H9 (cell line): ENCODE measurements at regions not wholly inside any gene's neighbourhood (a gene's known extent, or its start where the extent isn't known, plus 50 kb on each side); places are given as distances from the start of the nearest gene placed in this dataset.

Source experiments
- DNase-seq: peaks from one replicate; pipeline ENCODE4 v3.0.0-alpha.2; 2017
- H2AFZ ChIP-seq: one replicate; pipeline ENCODE4 v1.6.1; 2013; ENCODE audit warnings: mild to moderate bottlenecking, low read length, control low read depth, moderate library complexity
- H2AK5ac ChIP-seq: 2 replicates; pipeline ENCODE4 v1.6.1; 2013; ENCODE audit warnings: low read length, control low read depth, mixed read lengths; ENCODE audit not compliant: insufficient read length
- H2BK120ac ChIP-seq: one replicate; pipeline ENCODE4 v1.6.1; 2013; ENCODE audit warnings: low read depth, mild to moderate bottlenecking, low read length, control low read depth, inconsistent platforms; ENCODE audit not compliant: poor library complexity, severe bottlenecking
- H2BK12ac ChIP-seq: 2 replicates; pipeline ENCODE4 v1.6.1; 2013; ENCODE audit warnings: low read length, control low read depth, mixed read lengths, low read depth; ENCODE audit not compliant: insufficient read length
- H2BK15ac ChIP-seq: 2 replicates; pipeline ENCODE4 v1.6.1; 2013; ENCODE audit warnings: low read depth, low read length, control low read depth
- H2BK20ac ChIP-seq: one replicate; pipeline ENCODE4 v1.6.1; 2013; ENCODE audit warnings: low read depth, mild to moderate bottlenecking, low read length, control low read depth, inconsistent platforms; ENCODE audit not compliant: poor library complexity, severe bottlenecking
- H2BK5ac ChIP-seq: 2 replicates; pipeline ENCODE4 v1.6.1; 2013; ENCODE audit warnings: low read length, control low read depth, mixed read lengths; ENCODE audit not compliant: insufficient read length
- H3K14ac ChIP-seq: 2 replicates; pipeline ENCODE4 v1.6.1; 2013; ENCODE audit warnings: low read length, control low read depth; ENCODE audit not compliant: insufficient read depth
- H3K18ac ChIP-seq: 2 replicates; pipeline ENCODE4 v1.6.1; 2013; ENCODE audit warnings: low read depth, mild to moderate bottlenecking, mixed read lengths, low read length, control low read depth; ENCODE audit not compliant: insufficient read length
- H3K23ac ChIP-seq: 2 replicates; pipeline ENCODE4 v1.6.1; 2013; ENCODE audit warnings: low read length, control low read depth, mixed read lengths, low read depth; ENCODE audit not compliant: insufficient read length
- H3K23me2 ChIP-seq: 2 replicates; pipeline ENCODE4 v1.6.1; 2013; ENCODE audit warnings: low read depth, mild to moderate bottlenecking, mixed read lengths, low read length, control low read depth; ENCODE audit not compliant: insufficient read length, poor library complexity, severe bottlenecking
- H3K27ac ChIP-seq: 2 replicates; pipeline ENCODE4 v1.5.1; 2013; ENCODE audit warnings: low read length, control low read depth, mixed read lengths, low read depth; ENCODE audit not compliant: insufficient read length
- H3K27me3 ChIP-seq: 2 replicates; pipeline ENCODE4 v1.6.1; 2013; ENCODE audit warnings: low read length, control low read depth, inconsistent platforms; ENCODE audit not compliant: insufficient read depth
- H3K4ac ChIP-seq: 2 replicates; pipeline ENCODE4 v1.6.1; 2013; ENCODE audit warnings: low read depth, mild to moderate bottlenecking, control low read depth, inconsistent platforms, low read length, moderate library complexity
- H3K4me1 ChIP-seq: 2 replicates; pipeline ENCODE4 v1.6.1; 2013; ENCODE audit warnings: low read length, control low read depth, inconsistent platforms; ENCODE audit not compliant: insufficient read depth
- H3K4me2 ChIP-seq: 2 replicates; pipeline ENCODE4 v1.6.1; 2013; ENCODE audit warnings: low read length, control low read depth, mixed read lengths; ENCODE audit not compliant: insufficient read length, insufficient read depth
- H3K56ac ChIP-seq: 2 replicates; pipeline ENCODE4 v1.6.1; 2013; ENCODE audit warnings: low read depth, mild to moderate bottlenecking, mixed read lengths, low read length, control low read depth; ENCODE audit not compliant: insufficient read length
- H3K79me1 ChIP-seq: 2 replicates; pipeline ENCODE4 v1.6.1; 2013; ENCODE audit warnings: low read depth, mild to moderate bottlenecking, moderate library complexity, low read length, control low read depth, inconsistent platforms; ENCODE audit not compliant: insufficient read depth, poor library complexity, severe bottlenecking
- H3K79me2 ChIP-seq: 2 replicates; pipeline ENCODE4 v1.6.1; 2013; ENCODE audit warnings: low read length, control low read depth, inconsistent platforms; ENCODE audit not compliant: insufficient read depth
- H3K9ac ChIP-seq: 2 replicates; pipeline ENCODE4 v1.6.1; 2013; ENCODE audit warnings: low read length, control low read depth, mixed read lengths; ENCODE audit not compliant: insufficient read length; ENCODE audit errors: extremely low read depth
- H3K9me3 ChIP-seq: one replicate; pipeline ENCODE4 v1.6.1; 2013; ENCODE audit warnings: low read depth, low read length, inconsistent platforms; ENCODE audit not compliant: control insufficient read depth
- H3T11ph ChIP-seq: one replicate; pipeline ENCODE4 v1.6.1; 2013; ENCODE audit warnings: mild to moderate bottlenecking, low read length, control low read depth, inconsistent platforms
- H4K20me1 ChIP-seq: one replicate; pipeline ENCODE4 v1.6.1; 2013; ENCODE audit not compliant: control insufficient read depth, insufficient read length, insufficient read depth
- H4K5ac ChIP-seq: 2 replicates; pipeline ENCODE4 v1.6.1; 2013; ENCODE audit warnings: low read depth, mild to moderate bottlenecking, mixed read lengths, low read length, control low read depth; ENCODE audit not compliant: insufficient read length
- H4K8ac ChIP-seq: replicated peaks from 2 replicates; pipeline ENCODE4 v1.6.1; 2013; ENCODE audit warnings: low read length, control low read depth, mixed read lengths, low read depth; ENCODE audit not compliant: insufficient read length
- H4K91ac ChIP-seq: 2 replicates; pipeline ENCODE4 v1.6.1; 2013; ENCODE audit warnings: low read depth, mild to moderate bottlenecking, moderate library complexity, mixed read lengths, low read length, control low read depth; ENCODE audit not compliant: insufficient read length
- H3K27ac Mint-ChIP-seq, 3 experiments: 2 replicates in 2 of 3; 3 replicates in 1 of 3; pipeline ENCODE4 v1.8.0; 2020 to 2021; ENCODE audit warnings: mixed read lengths in 3 of 3, mild to moderate bottlenecking in 1 of 3, moderate library complexity in 1 of 3
- H3K27me3 Mint-ChIP-seq: 2 replicates; pipeline ENCODE4 v1.8.0; 2021; ENCODE audit warnings: low read depth, mild to moderate bottlenecking, moderate library complexity, mixed read lengths
- H3K36me3 Mint-ChIP-seq, 3 experiments: 2 replicates in 2 of 3; 3 replicates in 1 of 3; pipeline ENCODE4 v1.8.0; 2020 to 2021; ENCODE audit warnings: low read depth in 3 of 3, mixed read lengths in 3 of 3; ENCODE audit not compliant: insufficient read depth in 1 of 3
- H3K4me1 Mint-ChIP-seq, 2 experiments: 2 replicates each; pipeline ENCODE4 v1.8.0; 2020; ENCODE audit warnings: mixed read lengths in 2 of 2
- H3K4me3 Mint-ChIP-seq, 2 experiments: 2 replicates in 1 of 2; 3 replicates in 1 of 2; pipeline ENCODE4 v1.8.0; 2020 to 2021; ENCODE audit warnings: mild to moderate bottlenecking in 2 of 2, mixed read lengths in 2 of 2, moderate library complexity in 1 of 2
- H3K9me3 Mint-ChIP-seq, 2 experiments: 2 replicates in 1 of 2; 3 replicates in 1 of 2; pipeline ENCODE4 v1.8.0; 2020; ENCODE audit warnings: mild to moderate bottlenecking in 2 of 2, mixed read lengths in 2 of 2, moderate library complexity in 1 of 2
- CTCF ChIP-seq: fragments of 200-600 bp; sonication (generic); conservative IDR thresholded peaks from 3 replicates; pipeline ENCODE4 v1.8.0; 2021; ENCODE audit warnings: antibody characterized with exemption, mild to moderate bottlenecking
- WGBS: extraction: QIAGEN DNeasy Blood & Tissue Kit; methylation state at CpG from one replicate; pipeline ENCODE4 v1.1.7; 2013; ENCODE audit warnings: missing lambda C conversion rate, low lambda C conversion rate, mixed read lengths; ENCODE audit not compliant: insufficient read length; ENCODE audit errors: extremely low coverage; 5-methylcytosine and 5-hydroxymethylcytosine counted together

DNA sequence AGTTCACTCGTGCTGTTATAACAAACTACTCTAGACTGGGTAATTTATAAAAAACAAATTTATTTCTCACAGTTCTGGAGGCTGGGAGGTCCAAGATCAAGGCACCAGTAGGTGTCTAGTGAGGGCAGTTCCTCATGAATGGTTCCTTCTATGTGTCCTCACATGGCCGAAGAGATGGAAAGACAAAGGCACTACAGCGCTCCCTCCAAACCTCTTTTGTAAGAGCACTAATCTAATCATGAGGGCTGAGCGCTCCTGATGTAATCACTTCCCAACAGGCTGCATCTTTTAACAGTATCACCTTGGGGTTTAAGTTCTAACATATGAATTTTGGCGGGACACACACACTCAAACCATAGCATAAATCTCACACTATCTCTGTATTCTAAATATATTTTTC lies 54.0 kb upstream of the KANK4 start:
- Histone ChIP-seq H3K9ac (no peak overlapping the region), H4K5ac (no peak overlapping the region), H3K4me2 (no peak overlapping the region), H3K23ac (no peak overlapping the region), H3K23me2 (no peaks in the 10 kb centered on the region), H2AFZ (no peak overlapping the region), H2BK12ac (no peak overlapping the region), H3K4ac (no peak overlapping the region), H3K56ac (no peak overlapping the region), H2BK5ac (no peak overlapping the region), H3K27ac (no peak overlapping the region), H3K18ac (no peak overlapping the region), H2BK15ac (no peak overlapping the region), H3K4me1 (no peaks in the 10 kb centered on the region), H2BK120ac (no peak overlapping the region), H3K27me3 (no peaks in the 10 kb centered on the region), H3K9me3 (no peaks in the 10 kb centered on the region), H3K14ac (no peak overlapping the region), H2BK20ac (no peak overlapping the region), H3K79me1 (no peaks in the 10 kb centered on the region), H4K20me1 (no peaks in the 10 kb centered on the region), H2AK5ac (no peak overlapping the region), H4K8ac (no peak overlapping the region), H3K79me2 (no peaks in the 10 kb centered on the region), H4K91ac (no peak overlapping the region), H3T11ph (no peak overlapping the region)
- no CpG with 5 or more reads among the region's 5 CpGs for WGBS
- H3K4me3 Mint-ChIP-seq: no peak overlapping the region
- no peak overlapping the region for H3K27ac Mint-ChIP-seq
- peaks cover 0 to 5% of the 10 kb centered on the region in 2 experiments; a peak in 1 of 5 replicates for H3K9me3 Mint-ChIP-seq
- DNase-seq: no peak
- TF ChIP-seq CTCF: no peak
- H3K27me3 Mint-ChIP-seq: peaks cover 2% of the 10 kb centered on the region; the same call in 1 of the 2 replicates
- H3K4me1 Mint-ChIP-seq: peaks cover 6 to 7% of the 10 kb centered on the region in 2 experiments; a peak in 3 of 4 replicates
- H3K36me3 Mint-ChIP-seq: no peaks in the 10 kb centered on the region
